C4-2B (cell line): ENCODE measurements at regions not wholly inside any gene's neighbourhood (a gene's known extent, or its start where the extent isn't known, plus 50 kb on each side); places are given as distances from the start of the nearest gene placed in this dataset.

ENCODE experiments used
- ZFX ChIP-seq: fragments of 450-650 bp; IDR thresholded peaks from 2 replicates; pipeline ENCODE4 v1.6.1; 2017
- TF ChIP-seq, protein P1 (sequence below): fragments of 450-650 bp; conservative IDR thresholded peaks from 2 replicates; pipeline ENCODE4 v1.5.1; 2017; ENCODE audit warnings: mild to moderate bottlenecking

DNA sequence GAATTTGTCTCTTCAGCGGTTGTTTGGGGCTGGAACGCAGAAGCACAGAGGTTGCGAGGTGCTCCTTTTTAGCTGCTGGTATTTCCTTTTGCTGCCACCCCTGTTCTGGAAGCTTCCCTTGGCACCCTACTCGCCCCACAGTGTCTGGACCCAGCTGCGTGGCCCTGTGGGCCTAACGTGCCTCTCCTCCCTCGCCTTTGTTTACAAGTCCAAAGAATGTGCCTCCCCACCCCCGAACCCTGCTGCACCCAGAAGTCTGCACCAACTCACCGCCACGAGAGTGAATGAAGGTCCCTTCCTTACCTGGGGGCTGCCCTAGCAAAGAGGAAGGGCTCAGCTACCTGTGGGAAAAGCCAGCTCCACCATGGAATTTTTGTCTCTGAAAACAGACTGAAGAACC lies 139.7 kb upstream of the RPS6KA2 start:
- TF ChIP-seq, protein P1, sequence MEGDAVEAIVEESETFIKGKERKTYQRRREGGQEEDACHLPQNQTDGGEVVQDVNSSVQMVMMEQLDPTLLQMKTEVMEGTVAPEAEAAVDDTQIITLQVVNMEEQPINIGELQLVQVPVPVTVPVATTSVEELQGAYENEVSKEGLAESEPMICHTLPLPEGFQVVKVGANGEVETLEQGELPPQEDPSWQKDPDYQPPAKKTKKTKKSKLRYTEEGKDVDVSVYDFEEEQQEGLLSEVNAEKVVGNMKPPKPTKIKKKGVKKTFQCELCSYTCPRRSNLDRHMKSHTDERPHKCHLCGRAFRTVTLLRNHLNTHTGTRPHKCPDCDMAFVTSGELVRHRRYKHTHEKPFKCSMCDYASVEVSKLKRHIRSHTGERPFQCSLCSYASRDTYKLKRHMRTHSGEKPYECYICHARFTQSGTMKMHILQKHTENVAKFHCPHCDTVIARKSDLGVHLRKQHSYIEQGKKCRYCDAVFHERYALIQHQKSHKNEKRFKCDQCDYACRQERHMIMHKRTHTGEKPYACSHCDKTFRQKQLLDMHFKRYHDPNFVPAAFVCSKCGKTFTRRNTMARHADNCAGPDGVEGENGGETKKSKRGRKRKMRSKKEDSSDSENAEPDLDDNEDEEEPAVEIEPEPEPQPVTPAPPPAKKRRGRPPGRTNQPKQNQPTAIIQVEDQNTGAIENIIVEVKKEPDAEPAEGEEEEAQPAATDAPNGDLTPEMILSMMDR = no peak
- no peak for TF ChIP-seq ZFX
